GM19035 (cell line): ENCODE measurements at regions not wholly inside any gene's neighbourhood (a gene's known extent, or its start where the extent isn't known, plus 50 kb on each side); places are given as distances from the start of the nearest gene placed in this dataset.
"Not testable (repeated sequence)": the region's sequence is repeated elsewhere in the genome, so short reads cannot be mapped to it uniquely, and the experiment has no call there.

Source experiments
- ATAC-seq: cut with Tn5 transposase; IDR thresholded peaks from one replicate; pipeline ENCODE4 v1.9.1; 2021; ENCODE audit not compliant: unreplicated experiment

- no peak for ATAC-seq
Measured at GRCh38 chr15:39504808-39505207, 76.1 kb upstream of the THBS1 start.

GRCh38 chr15:39506146-39506545 lies 74.7 kb upstream of the THBS1 start:
- no peak for ATAC-seq

- no peak for ATAC-seq
Measured at GRCh38 chr15:39508536-39508935, 72.3 kb upstream of the THBS1 start.

GRCh38 chr15:39510001-39510701 lies 70.7 kb upstream of the THBS1 start:
- no peak for ATAC-seq

GRCh38 chr15:39511000-39511915 lies 69.6 kb upstream of the THBS1 start:
- no peak for ATAC-seq

- no peak for ATAC-seq
Measured at GRCh38 chr15:39511916-39512260, 69.0 kb upstream of the THBS1 start.

- ATAC-seq = no peak
Measured at GRCh38 chr15:39512643-39513042, 68.2 kb upstream of the THBS1 start.

- ATAC-seq = no peak
Measured at GRCh38 chr15:39513936-39514335, 66.9 kb upstream of the THBS1 start.

- ATAC-seq = no peak
Measured at GRCh38 chr15:39514933-39515332, 65.9 kb upstream of the THBS1 start.

GRCh38 chr15:39515765-39516164 lies 65.1 kb upstream of the THBS1 start:
- ATAC-seq = no peak

GRCh38 chr15:39517122-39517855 lies 63.6 kb upstream of the THBS1 start:
- no peak for ATAC-seq

- ATAC-seq = not testable (repeated sequence)
Measured at GRCh38 chr15:39523968-39524367, 56.9 kb upstream of the THBS1 start.

- no peak for ATAC-seq
Measured at GRCh38 chr15:39529457-39529856, 51.4 kb upstream of the THBS1 start.

GRCh38 chr15:39530480-39531342 lies 50.2 kb upstream of the THBS1 start:
- ATAC-seq = no peak
